ENCODE measurements at regions not wholly inside any gene's neighbourhood (a gene's known extent, or its start where the extent isn't known, plus 50 kb on each side); places are given as distances from the start of the nearest gene placed in this dataset.

DNA sequence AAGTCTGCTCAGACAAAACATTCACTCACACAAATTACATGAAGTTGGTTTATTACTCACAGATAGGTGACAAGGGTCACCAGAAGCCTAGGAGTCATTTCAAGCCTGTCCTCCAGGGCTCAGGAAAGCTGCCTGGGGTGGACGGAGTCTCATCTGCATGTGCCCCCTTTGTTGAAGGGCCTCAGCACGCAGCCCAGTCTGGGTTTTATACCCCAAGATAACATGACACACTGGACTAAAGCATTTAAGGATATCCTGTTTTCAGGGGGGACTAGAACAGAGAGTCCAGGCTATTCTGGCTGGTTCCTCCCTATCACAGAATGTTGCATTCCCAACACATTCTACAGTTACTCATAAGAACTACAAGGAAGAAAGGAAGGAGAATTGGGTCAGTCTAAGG lies 164.7 kb downstream of the MREG start:
- TF ChIP-seq EZH2 (IDR thresholded peaks at IDR 0.05; ENCODE audit: borderline replicate concordance, insufficient read depth, low read depth, low read length, poor library complexity, severe bottlenecking) = no peak
- TF ChIP-seq, protein P1, sequence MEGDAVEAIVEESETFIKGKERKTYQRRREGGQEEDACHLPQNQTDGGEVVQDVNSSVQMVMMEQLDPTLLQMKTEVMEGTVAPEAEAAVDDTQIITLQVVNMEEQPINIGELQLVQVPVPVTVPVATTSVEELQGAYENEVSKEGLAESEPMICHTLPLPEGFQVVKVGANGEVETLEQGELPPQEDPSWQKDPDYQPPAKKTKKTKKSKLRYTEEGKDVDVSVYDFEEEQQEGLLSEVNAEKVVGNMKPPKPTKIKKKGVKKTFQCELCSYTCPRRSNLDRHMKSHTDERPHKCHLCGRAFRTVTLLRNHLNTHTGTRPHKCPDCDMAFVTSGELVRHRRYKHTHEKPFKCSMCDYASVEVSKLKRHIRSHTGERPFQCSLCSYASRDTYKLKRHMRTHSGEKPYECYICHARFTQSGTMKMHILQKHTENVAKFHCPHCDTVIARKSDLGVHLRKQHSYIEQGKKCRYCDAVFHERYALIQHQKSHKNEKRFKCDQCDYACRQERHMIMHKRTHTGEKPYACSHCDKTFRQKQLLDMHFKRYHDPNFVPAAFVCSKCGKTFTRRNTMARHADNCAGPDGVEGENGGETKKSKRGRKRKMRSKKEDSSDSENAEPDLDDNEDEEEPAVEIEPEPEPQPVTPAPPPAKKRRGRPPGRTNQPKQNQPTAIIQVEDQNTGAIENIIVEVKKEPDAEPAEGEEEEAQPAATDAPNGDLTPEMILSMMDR (IDR thresholded peaks at IDR 0.05) = no peak
